Adrenal gland (tissue), 5 donors: ENCODE measurements at regions not wholly inside any gene's neighbourhood (a gene's known extent, or its start where the extent isn't known, plus 50 kb on each side); places are given as distances from the start of the nearest gene placed in this dataset.

Source experiments
- POLR2A ChIP-seq, 2 donors: fragments of 450-650 bp; IDR thresholded peaks; one replicate each; pipeline ENCODE4 v1.6.1; 2017; ENCODE audit warnings: antibody characterized with exemption in 2 of 2, mild to moderate bottlenecking in 2 of 2, moderate library complexity in 1 of 2
- TF ChIP-seq, protein P1 (sequence below), 6 experiments: fragments of 450-650 bp in 4 of 6; fragments of 200-600 bp in 2 of 6; sonication (generic) in 1 of 6; IDR thresholded peaks; 1 replicate in 5 of 6; 2 replicates in 1 of 6; pipeline versions ENCODE4 v1.5.1 to v1.8.0; 2016 to 2021; ENCODE audit warnings: antibody characterized with exemption in 6 of 6, mild to moderate bottlenecking in 2 of 6, moderate library complexity in 1 of 6
- donor health status: DM: no; HTN: no; CAD: no.

DNA sequence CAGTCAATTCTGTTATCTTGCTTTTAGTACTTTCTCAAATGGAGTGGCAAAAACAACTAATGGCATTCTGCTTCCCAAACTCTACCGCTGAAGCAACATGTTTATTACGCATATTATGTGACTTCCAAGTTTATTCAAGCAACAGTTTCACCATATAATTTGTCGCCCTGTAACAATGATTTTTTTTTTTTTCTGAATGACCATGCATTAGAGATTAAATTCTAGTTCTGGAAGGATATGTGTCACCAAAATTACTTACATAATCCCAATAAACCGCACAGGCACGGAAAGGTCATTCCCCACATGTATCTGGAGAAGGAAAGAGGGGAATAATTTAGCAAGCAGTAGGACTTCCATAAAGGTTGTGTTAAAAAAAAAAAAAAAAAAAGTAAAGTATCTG lies 691.8 kb downstream of the DNAH5 start:
- TF ChIP-seq, protein P1, sequence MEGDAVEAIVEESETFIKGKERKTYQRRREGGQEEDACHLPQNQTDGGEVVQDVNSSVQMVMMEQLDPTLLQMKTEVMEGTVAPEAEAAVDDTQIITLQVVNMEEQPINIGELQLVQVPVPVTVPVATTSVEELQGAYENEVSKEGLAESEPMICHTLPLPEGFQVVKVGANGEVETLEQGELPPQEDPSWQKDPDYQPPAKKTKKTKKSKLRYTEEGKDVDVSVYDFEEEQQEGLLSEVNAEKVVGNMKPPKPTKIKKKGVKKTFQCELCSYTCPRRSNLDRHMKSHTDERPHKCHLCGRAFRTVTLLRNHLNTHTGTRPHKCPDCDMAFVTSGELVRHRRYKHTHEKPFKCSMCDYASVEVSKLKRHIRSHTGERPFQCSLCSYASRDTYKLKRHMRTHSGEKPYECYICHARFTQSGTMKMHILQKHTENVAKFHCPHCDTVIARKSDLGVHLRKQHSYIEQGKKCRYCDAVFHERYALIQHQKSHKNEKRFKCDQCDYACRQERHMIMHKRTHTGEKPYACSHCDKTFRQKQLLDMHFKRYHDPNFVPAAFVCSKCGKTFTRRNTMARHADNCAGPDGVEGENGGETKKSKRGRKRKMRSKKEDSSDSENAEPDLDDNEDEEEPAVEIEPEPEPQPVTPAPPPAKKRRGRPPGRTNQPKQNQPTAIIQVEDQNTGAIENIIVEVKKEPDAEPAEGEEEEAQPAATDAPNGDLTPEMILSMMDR (IDR thresholded peaks at IDR 0.05) = no peak
- TF ChIP-seq POLR2A (IDR thresholded peaks at IDR 0.05) = no peak
